ENCODE measurements at regions not wholly inside any gene's neighbourhood (a gene's known extent, or its start where the extent isn't known, plus 50 kb on each side); places are given as distances from the start of the nearest gene placed in this dataset.

DNA sequence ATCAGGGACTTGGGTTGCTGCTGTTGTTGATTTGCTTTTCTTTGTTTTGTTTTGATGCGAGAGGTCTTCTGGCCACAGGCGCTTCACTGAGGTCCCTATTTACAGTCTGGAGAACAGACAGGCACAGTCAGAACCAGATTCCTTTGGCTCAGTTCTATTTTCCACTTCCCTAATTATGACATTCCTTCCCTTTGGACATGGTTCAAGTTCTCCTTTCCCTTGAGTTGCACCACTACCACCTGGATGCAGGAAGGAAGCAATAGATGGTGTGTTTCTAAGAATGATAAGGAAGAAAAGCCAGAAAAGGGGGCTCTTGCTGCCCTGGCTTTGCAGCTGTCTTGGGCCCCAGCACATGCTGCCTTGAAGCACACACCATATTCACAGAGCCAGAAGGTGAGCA, 160.6 kb downstream of the MAF start:
- Mint-ChIP-seq H3K27ac (ENCODE audit: unreplicated experiment) (no peak overlapping the region), H3K4me1 (ENCODE audit: low read depth, unreplicated experiment) (peaks cover 15% of the 10 kb centered on the region), H3K9me3 (ENCODE audit: unreplicated experiment) (peaks cover 2% of the 10 kb centered on the region), H3K4me3 (ENCODE audit: unreplicated experiment) (no peak overlapping the region), H3K27me3 (ENCODE audit: low read depth, unreplicated experiment) (no peaks in the 10 kb centered on the region), H3K36me3 (ENCODE audit: low read depth, unreplicated experiment) (no peaks in the 10 kb centered on the region)
- Histone ChIP-seq H4K20me1 (ENCODE audit: insufficient read depth, low read length) (no peaks in the 10 kb centered on the region), H3K4me3 (ENCODE audit: insufficient read depth, low read depth, low read length) (no peak overlapping the region), H3K4me2 (ENCODE audit: low read length) (no peak overlapping the region), H3K27ac (ENCODE audit: low read depth, low read length) (no peak overlapping the region), H3K9me3 (ENCODE audit: insufficient read depth, low read depth, low read length) (no peaks in the 10 kb centered on the region), H3K9ac (ENCODE audit: low read length) (no peak overlapping the region), H3K4me1 (ENCODE audit: insufficient read depth, low read length) (peaks cover 4% of the 10 kb centered on the region), H3K79me2 (ENCODE audit: insufficient read depth, low read length) (no peaks in the 10 kb centered on the region), H3K27me3 (ENCODE audit: insufficient read depth, low read length) (no peaks in the 10 kb centered on the region), H3K36me3 (ENCODE audit: insufficient read depth, low read length) (no peaks in the 10 kb centered on the region), H2AFZ (ENCODE audit: low read depth, low read length) (no peak overlapping the region)
- no peak for DNase-seq (ENCODE audit: low read depth)
- TF ChIP-seq EZH2 (IDR thresholded peaks at IDR 0.05; ENCODE audit: insufficient read depth, low read length): no peak
- TF ChIP-seq, protein P1, sequence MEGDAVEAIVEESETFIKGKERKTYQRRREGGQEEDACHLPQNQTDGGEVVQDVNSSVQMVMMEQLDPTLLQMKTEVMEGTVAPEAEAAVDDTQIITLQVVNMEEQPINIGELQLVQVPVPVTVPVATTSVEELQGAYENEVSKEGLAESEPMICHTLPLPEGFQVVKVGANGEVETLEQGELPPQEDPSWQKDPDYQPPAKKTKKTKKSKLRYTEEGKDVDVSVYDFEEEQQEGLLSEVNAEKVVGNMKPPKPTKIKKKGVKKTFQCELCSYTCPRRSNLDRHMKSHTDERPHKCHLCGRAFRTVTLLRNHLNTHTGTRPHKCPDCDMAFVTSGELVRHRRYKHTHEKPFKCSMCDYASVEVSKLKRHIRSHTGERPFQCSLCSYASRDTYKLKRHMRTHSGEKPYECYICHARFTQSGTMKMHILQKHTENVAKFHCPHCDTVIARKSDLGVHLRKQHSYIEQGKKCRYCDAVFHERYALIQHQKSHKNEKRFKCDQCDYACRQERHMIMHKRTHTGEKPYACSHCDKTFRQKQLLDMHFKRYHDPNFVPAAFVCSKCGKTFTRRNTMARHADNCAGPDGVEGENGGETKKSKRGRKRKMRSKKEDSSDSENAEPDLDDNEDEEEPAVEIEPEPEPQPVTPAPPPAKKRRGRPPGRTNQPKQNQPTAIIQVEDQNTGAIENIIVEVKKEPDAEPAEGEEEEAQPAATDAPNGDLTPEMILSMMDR (IDR thresholded peaks at IDR 0.05; ENCODE audit: insufficient read depth, low read depth, low read length): no peak
- FAIRE-seq: no peak

- Mint-ChIP-seq H3K4me3 (ENCODE audit: unreplicated experiment) (no peak overlapping the region), H3K27me3 (ENCODE audit: low read depth, unreplicated experiment) (no peaks in the 10 kb centered on the region), H3K36me3 (ENCODE audit: low read depth, unreplicated experiment) (no peaks in the 10 kb centered on the region), H3K9me3 (ENCODE audit: unreplicated experiment) (peaks cover 2% of the 10 kb centered on the region), H3K27ac (ENCODE audit: unreplicated experiment) (peak overlapping the region; percentile 84), H3K4me1 (ENCODE audit: low read depth, unreplicated experiment) (peaks cover 15% of the 10 kb centered on the region)
- Histone ChIP-seq H3K9me3 (ENCODE audit: insufficient read depth, low read depth, low read length) (no peaks in the 10 kb centered on the region), H4K20me1 (ENCODE audit: insufficient read depth, low read length) (no peaks in the 10 kb centered on the region), H3K9ac (ENCODE audit: low read length) (peak overlapping the region; percentile 9), H3K79me2 (ENCODE audit: insufficient read depth, low read length) (no peaks in the 10 kb centered on the region), H3K27ac (ENCODE audit: low read depth, low read length) (peak overlapping the region; percentile 19), H2AFZ (ENCODE audit: low read depth, low read length) (peak overlapping the region; percentile 52), H3K27me3 (ENCODE audit: insufficient read depth, low read length) (no peaks in the 10 kb centered on the region), H3K4me1 (ENCODE audit: insufficient read depth, low read length) (peaks cover 4% of the 10 kb centered on the region), H3K4me2 (ENCODE audit: low read length) (peak overlapping the region; percentile 81), H3K4me3 (ENCODE audit: insufficient read depth, low read depth, low read length) (peak overlapping the region; percentile 17), H3K36me3 (ENCODE audit: insufficient read depth, low read length) (no peaks in the 10 kb centered on the region)
- DNase-seq (ENCODE audit: low read depth) (peak; percentile 0), FAIRE-seq (no peak)
- no peak for TF ChIP-seq EZH2 (IDR thresholded peaks at IDR 0.05; ENCODE audit: insufficient read depth, low read length)
- TF ChIP-seq, protein P1 (IDR thresholded peaks at IDR 0.05; ENCODE audit: insufficient read depth, low read depth, low read length): no peak
These were observed 162.5 kb downstream of the MAF start for GRCh38 chr16:79437764-79438751.

GRCh38 chr16:79436885-79437284, 163.7 kb downstream of the MAF start:
- Histone ChIP-seq H3K27me3 (ENCODE audit: insufficient read depth, low read length) (no peaks in the 10 kb centered on the region), H3K27ac (ENCODE audit: low read depth, low read length) (no peak overlapping the region), H3K4me3 (ENCODE audit: insufficient read depth, low read depth, low read length) (no peak overlapping the region), H3K9me3 (ENCODE audit: insufficient read depth, low read depth, low read length) (no peaks in the 10 kb centered on the region), H4K20me1 (ENCODE audit: insufficient read depth, low read length) (no peaks in the 10 kb centered on the region), H3K9ac (ENCODE audit: low read length) (no peak overlapping the region), H3K36me3 (ENCODE audit: insufficient read depth, low read length) (no peaks in the 10 kb centered on the region), H3K4me2 (ENCODE audit: low read length) (no peak overlapping the region), H3K79me2 (ENCODE audit: insufficient read depth, low read length) (no peaks in the 10 kb centered on the region), H3K4me1 (ENCODE audit: insufficient read depth, low read length) (peaks cover 4% of the 10 kb centered on the region), H2AFZ (ENCODE audit: low read depth, low read length) (no peak overlapping the region)
- Mint-ChIP-seq H3K4me3 (ENCODE audit: unreplicated experiment) (no peak overlapping the region), H3K27ac (ENCODE audit: unreplicated experiment) (no peak overlapping the region), H3K9me3 (ENCODE audit: unreplicated experiment) (peaks cover 2% of the 10 kb centered on the region), H3K36me3 (ENCODE audit: low read depth, unreplicated experiment) (no peaks in the 10 kb centered on the region), H3K4me1 (ENCODE audit: low read depth, unreplicated experiment) (peaks cover 15% of the 10 kb centered on the region), H3K27me3 (ENCODE audit: low read depth, unreplicated experiment) (no peaks in the 10 kb centered on the region)
- DNase-seq (ENCODE audit: low read depth) (no peak), FAIRE-seq (no peak)
- no peak for TF ChIP-seq EZH2 (IDR thresholded peaks at IDR 0.05; ENCODE audit: insufficient read depth, low read length)
- TF ChIP-seq, protein P1 (IDR thresholded peaks at IDR 0.05; ENCODE audit: insufficient read depth, low read depth, low read length): no peak
